Progenitor cell of endocrine pancreas (in vitro differentiated cells): ENCODE measurements at regions not wholly inside any gene's neighbourhood (a gene's known extent, or its start where the extent isn't known, plus 50 kb on each side); places are given as distances from the start of the nearest gene placed in this dataset.

Experiments used
- DNase-seq: peaks from one replicate; pipeline ENCODE4 v3.0.0; 2021; ENCODE audit warnings: low spot score; ENCODE audit not compliant: unreplicated experiment
- H3K27ac Mint-ChIP-seq: 2 replicates; pipeline ENCODE4 v1.8.0; 2021; ENCODE audit warnings: mild to moderate bottlenecking, moderate library complexity, mixed read lengths
- H3K27me3 Mint-ChIP-seq: 2 replicates; pipeline ENCODE4 v1.8.0; 2021; ENCODE audit warnings: mixed read lengths
- H3K36me3 Mint-ChIP-seq: 2 replicates; pipeline ENCODE4 v1.8.0; 2022; ENCODE audit warnings: mixed read lengths; ENCODE audit not compliant: insufficient read depth
- H3K4me1 Mint-ChIP-seq: 2 replicates; pipeline ENCODE4 v1.8.0; 2021; ENCODE audit warnings: low read depth, mixed read lengths
- H3K4me3 Mint-ChIP-seq: 2 replicates; pipeline ENCODE4 v1.8.0; 2021; ENCODE audit warnings: low read depth, mild to moderate bottlenecking, moderate library complexity, mixed read lengths
- H3K9me3 Mint-ChIP-seq: 2 replicates; pipeline ENCODE4 v1.8.0; 2021; ENCODE audit warnings: low read depth, mixed read lengths
- TF ChIP-seq, protein P1 (sequence below): fragments of 200-600 bp; sonication (generic); IDR thresholded peaks from one replicate; pipeline ENCODE4 v1.5.0; 2021; ENCODE audit warnings: antibody characterized with exemption, mild to moderate bottlenecking; ENCODE audit not compliant: unreplicated experiment

DNA sequence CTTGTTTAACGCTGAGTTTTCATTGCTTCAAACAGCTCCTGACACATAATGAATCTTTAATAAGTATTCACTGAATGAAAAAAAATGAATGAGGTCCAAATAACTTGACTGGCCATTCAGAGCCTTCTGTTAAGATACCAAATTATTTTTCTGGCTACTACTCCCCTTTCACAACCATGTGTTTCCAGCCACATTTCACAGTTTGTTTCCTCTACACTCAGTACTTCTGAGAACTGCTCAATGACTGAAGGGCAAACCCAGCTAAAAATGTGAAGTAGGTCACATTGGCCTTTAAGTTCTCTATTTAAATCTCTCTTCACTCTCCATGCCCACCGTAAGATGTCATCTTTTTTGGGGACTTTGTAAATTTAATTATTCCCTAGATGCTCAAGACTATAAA is 78.4 kb upstream of the KRR1 start:
- Mint-ChIP-seq H3K27me3 (peaks cover 4% of the 10 kb centered on the region), H3K4me1 (no peaks in the 10 kb centered on the region), H3K36me3 (no peaks in the 10 kb centered on the region), H3K4me3 (no peak overlapping the region), H3K9me3 (peaks cover 2% of the 10 kb centered on the region), H3K27ac (no peak overlapping the region)
- TF ChIP-seq, protein P1, sequence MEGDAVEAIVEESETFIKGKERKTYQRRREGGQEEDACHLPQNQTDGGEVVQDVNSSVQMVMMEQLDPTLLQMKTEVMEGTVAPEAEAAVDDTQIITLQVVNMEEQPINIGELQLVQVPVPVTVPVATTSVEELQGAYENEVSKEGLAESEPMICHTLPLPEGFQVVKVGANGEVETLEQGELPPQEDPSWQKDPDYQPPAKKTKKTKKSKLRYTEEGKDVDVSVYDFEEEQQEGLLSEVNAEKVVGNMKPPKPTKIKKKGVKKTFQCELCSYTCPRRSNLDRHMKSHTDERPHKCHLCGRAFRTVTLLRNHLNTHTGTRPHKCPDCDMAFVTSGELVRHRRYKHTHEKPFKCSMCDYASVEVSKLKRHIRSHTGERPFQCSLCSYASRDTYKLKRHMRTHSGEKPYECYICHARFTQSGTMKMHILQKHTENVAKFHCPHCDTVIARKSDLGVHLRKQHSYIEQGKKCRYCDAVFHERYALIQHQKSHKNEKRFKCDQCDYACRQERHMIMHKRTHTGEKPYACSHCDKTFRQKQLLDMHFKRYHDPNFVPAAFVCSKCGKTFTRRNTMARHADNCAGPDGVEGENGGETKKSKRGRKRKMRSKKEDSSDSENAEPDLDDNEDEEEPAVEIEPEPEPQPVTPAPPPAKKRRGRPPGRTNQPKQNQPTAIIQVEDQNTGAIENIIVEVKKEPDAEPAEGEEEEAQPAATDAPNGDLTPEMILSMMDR: no peak
- no peak for DNase-seq

DNA sequence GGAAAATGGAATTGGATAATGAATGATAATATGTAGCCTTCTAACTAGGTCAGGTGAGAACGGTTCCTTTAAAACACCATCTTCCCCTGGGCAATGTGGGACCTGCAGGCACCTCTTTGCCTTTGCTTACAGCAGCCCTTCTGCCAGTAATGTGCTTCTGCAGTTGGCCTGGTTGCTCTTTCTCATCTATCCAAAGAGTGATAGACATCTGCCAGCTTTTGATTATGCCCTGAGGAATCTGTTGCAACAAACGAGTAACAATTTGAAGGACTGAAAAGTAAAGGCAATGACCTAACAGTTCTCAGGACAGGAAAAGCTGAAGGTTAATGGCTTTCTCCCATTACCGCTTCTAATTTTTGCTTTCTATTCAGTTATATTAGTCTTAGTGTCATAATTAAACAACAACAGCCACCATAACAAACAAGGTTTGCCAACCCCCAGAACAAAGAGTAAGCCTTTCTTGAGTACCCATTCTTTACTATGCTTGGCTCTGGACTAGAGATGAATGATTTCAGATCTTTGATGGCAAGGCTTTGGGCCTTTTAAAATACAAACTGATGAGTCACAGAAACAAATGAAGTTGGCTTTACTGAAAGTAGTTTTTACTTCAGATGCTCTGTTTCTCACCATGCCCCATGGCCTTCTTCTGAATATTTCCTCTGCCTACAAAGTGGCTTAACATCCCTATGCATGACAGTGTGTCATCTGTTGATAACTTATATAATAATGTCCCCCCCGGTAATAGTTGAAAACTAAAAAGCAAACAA is 76.1 kb upstream of the KRR1 start:
- Mint-ChIP-seq H3K4me1 (no peaks in the 10 kb centered on the region), H3K9me3 (no peaks in the 10 kb centered on the region), H3K36me3 (no peaks in the 10 kb centered on the region), H3K27ac (no peak overlapping the region), H3K27me3 (peaks cover 4% of the 10 kb centered on the region), H3K4me3 (no peak overlapping the region)
- DNase-seq: no peak
- TF ChIP-seq, protein P1: no peak

DNA sequence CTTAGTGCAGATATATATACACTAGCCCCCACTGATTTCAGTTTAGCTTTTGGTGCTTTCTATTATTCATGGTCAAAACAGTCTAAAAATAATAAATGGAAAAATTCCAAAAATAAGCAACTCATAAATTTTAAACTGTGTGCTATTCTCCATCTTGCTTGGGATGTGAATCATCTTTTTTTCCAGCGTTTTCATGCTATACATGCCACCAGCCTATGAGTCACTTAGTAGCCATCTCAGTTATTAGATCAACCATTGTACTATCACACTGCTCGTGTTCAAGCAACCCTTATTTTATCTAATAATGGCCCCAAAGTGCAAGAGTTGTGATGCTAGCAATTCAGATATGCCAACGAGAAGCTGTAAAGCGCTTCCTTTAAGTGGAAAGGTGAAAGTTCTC is 73.9 kb upstream of the KRR1 start:
- no peak overlapping the region for H3K4me3 Mint-ChIP-seq
- H3K27me3 Mint-ChIP-seq: peaks cover 4% of the 10 kb centered on the region
- H3K9me3 Mint-ChIP-seq: no peaks in the 10 kb centered on the region
- no peaks in the 10 kb centered on the region for H3K4me1 Mint-ChIP-seq
- H3K36me3 Mint-ChIP-seq: no peaks in the 10 kb centered on the region
- DNase-seq: no peak
- no peak overlapping the region for H3K27ac Mint-ChIP-seq
- TF ChIP-seq, protein P1: no peak

DNA sequence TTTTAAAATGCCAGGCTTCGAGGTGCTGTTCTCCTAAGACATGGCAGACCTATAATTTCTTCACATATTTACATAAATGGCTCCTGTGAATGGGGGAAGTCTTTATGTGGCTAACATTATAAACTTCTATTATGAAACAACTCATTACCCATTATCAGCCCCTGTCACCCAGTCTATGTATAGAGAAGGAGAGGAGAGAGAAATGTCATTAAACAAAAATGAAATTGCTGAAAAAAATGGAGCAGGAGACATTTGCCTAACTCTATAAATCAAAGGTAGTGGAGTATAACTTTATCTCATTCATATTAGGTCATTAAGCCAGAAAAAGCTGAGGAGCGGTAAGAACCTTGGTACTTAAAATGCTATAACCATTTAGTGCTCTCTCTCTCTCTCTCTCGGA is 71.9 kb upstream of the KRR1 start:
- H3K27ac Mint-ChIP-seq: no peak overlapping the region
- no peak overlapping the region for H3K4me3 Mint-ChIP-seq
- DNase-seq: no peak
- H3K4me1 Mint-ChIP-seq: peaks cover 12% of the 10 kb centered on the region
- no peaks in the 10 kb centered on the region for H3K27me3 Mint-ChIP-seq
- H3K36me3 Mint-ChIP-seq: no peaks in the 10 kb centered on the region
- no peaks in the 10 kb centered on the region for H3K9me3 Mint-ChIP-seq
- TF ChIP-seq, protein P1: no peak

DNA sequence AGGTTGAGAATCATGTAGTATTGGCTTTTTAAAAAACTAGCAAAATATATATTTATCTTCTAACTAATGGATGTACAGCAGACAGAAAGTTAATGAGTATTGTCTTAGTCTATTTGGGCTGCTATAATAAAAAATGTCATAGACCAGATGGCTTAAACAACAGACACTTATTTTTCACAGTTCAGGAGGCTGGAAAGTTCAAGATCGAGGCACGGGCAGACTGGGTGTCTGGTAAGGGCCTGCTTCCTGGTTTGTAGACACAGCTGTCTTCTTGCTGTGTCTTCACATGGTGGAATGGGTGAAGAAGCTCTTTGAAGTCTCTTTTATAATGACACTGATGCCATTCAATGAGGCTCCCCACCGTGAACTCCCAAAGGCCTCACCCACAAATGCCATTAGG is 70.1 kb upstream of the KRR1 start:
- H3K27me3 Mint-ChIP-seq: no peaks in the 10 kb centered on the region
- peaks cover 20% of the 10 kb centered on the region for H3K4me1 Mint-ChIP-seq
- no peaks in the 10 kb centered on the region for H3K9me3 Mint-ChIP-seq
- H3K36me3 Mint-ChIP-seq: no peaks in the 10 kb centered on the region
- no peak overlapping the region for H3K27ac Mint-ChIP-seq
- DNase-seq: no peak
- H3K4me3 Mint-ChIP-seq: no peak overlapping the region
- TF ChIP-seq, protein P1: no peak
